ENCODE measurements at regions not wholly inside any gene's neighbourhood (a gene's known extent, or its start where the extent isn't known, plus 50 kb on each side); places are given as distances from the start of the nearest gene placed in this dataset.

DNA sequence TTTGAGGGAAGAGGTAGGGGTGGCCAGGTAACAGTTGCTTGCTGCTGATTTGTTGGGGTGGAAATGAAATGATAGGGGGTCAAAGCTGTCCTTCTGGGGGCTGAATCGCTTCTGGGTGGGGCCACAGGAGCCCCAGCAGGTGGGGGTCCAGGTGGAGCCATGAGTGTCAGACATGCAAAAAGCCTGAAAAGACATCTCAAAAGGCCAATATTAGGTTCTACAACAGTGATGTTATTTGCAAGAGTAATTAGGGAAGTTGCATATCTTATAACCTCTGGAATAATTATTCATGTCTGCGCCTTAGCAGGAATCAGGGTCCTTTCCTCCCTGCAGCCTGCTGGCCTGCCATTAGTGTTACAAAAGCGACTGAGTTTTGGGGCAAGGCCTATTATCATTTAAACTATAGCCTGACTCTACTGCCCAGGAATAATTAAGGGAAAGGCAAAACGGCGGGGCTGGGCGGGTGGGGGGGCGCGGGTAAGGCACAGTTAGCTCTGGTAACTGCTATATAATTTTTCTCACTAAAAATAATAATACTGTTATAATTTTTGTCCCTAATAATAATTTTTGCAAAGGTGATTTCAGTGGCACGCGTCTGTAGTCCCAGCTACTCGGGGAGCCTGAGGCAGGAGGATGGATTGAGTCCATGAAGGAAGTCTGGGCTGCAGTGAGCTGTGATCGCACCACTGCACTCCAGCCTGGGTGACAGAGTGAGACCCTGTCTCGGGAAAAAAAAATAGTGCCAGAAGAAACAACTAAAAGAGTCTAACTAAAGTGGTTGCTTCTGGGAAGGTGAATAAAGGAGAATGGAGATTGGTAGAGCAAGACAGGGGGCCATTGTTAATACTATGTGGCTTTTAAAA, 145.7 kb downstream of the MAGEB17 start:
- TF ChIP-seq, protein P1, sequence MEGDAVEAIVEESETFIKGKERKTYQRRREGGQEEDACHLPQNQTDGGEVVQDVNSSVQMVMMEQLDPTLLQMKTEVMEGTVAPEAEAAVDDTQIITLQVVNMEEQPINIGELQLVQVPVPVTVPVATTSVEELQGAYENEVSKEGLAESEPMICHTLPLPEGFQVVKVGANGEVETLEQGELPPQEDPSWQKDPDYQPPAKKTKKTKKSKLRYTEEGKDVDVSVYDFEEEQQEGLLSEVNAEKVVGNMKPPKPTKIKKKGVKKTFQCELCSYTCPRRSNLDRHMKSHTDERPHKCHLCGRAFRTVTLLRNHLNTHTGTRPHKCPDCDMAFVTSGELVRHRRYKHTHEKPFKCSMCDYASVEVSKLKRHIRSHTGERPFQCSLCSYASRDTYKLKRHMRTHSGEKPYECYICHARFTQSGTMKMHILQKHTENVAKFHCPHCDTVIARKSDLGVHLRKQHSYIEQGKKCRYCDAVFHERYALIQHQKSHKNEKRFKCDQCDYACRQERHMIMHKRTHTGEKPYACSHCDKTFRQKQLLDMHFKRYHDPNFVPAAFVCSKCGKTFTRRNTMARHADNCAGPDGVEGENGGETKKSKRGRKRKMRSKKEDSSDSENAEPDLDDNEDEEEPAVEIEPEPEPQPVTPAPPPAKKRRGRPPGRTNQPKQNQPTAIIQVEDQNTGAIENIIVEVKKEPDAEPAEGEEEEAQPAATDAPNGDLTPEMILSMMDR (IDR thresholded peaks at IDR 0.05; ENCODE audit: low read depth, low read length): no peak
- no peak for DNase-seq (ENCODE audit: extremely low read depth, low read depth)

DNA sequence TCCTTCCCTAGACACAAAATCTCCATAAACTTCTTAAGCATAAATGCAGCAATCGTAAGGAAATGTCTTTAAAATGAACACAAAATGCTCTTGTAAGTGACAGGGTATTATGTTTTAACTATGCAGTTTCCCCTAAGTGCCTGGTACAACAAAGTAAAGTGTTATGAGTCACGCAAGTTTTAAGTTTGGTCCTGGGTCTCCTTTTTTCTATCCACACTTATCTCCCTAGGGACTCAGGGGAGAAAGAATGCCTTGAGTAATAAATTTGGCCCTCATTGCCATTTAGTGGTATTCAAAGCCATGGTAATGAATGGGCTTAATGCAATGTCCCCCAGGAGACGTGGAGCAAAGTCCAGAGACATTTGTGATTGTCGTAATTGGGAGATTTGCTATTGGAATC, 149.1 kb downstream of the MAGEB17 start:
- no peak for DNase-seq (ENCODE audit: extremely low read depth, low read depth)
- TF ChIP-seq, protein P1 (IDR thresholded peaks at IDR 0.05; ENCODE audit: low read depth, low read length): no peak

DNA sequence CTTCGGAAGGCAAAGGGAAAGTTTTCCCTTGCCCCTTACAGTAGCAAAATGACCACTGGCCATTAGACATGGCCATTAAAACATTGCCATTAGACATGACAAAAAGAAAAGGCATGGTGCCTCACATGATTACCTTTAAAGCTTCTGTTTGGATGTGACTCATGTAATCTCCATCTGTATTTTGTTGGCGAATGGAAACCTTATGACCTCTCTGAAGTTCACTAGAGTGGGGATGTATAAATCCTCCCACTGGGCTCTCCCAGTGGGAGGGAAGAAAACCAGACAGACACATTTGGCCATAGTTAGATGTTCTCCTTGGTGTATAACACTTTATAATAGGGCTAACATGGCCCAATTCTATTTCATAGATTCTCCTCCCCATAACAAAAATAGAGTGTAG, 152.6 kb downstream of the MAGEB17 start:
- DNase-seq (ENCODE audit: extremely low read depth, low read depth): no peak

DNA sequence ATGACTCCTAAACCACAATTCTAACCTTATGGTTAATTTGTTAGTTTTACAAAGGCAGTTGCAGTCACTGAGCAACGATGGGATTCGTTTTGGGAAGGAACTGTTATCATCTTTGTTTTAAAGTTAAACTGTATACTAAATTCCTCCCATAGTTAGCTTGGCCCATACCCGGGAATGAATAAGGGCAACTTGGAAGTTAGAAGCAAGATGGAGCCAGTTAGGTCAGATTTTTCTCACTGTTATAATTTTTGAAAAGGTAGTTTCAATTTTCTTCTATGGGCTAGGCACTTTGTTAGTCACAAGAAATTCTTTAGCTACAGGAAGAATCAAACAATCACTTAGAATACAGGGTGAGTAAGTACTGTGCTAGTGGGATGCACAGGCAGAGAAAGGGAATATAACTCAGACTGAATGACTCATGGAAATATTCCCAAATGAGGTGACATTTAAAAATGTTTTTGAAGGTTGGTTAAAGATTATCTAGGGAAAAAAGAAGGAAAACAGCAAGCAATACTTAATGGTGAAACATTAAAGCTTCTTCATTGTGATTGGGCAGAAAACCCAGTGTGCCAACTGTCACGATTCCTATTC, 153.6 kb downstream of the MAGEB17 start:
- TF ChIP-seq, protein P1 (IDR thresholded peaks at IDR 0.05; ENCODE audit: low read depth, low read length): no peak
- no peak for DNase-seq (ENCODE audit: extremely low read depth, low read depth)

More for the DNA sequence above, 152.6 kb downstream of the MAGEB17 start:
- TF ChIP-seq, protein P1 (IDR thresholded peaks at IDR 0.05; ENCODE audit: low read depth, low read length): no peak

DNA sequence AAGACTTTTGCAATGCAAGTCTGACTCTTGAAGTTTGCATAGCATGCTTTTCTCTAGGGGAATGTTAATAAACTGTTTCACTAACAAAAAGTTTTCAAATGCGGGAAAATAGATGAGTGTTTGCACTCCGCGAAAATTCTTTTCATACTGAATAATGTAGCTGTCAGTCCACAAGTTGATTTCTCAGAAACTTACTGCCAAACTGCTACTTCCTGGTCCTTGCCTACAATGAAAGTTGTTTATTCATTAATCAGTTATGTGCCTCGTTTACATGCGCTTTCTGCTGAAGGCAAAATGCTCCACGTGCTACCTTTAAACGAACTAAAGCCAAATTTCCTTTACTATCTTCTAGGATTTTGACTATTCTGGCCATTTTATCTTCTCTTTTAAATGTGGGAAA, 166.2 kb downstream of the MAGEB17 start:
- DNase-seq (ENCODE audit: extremely low read depth, low read depth): no peak

DNA sequence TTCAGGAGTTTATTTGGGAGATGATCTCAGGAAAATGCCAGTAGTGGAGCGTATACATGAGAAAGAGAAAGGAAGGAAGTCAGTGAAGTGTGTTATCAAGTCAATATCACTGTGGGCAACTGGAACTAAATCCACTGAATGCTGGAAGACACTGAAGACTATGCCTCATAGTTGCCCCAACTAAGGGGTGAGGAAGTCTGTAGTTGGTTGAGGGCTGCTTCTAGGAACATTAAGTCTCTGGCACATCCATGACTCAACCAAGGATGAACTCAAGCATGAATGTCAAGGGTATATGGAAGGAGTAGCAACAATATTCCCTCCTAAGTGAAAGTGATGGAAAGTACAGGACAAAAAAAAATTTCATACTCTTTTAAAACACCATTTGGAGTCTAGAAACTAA, 167.9 kb downstream of the MAGEB17 start:
- TF ChIP-seq, protein P1 (IDR thresholded peaks at IDR 0.05; ENCODE audit: low read depth, low read length): no peak
- no peak for DNase-seq (ENCODE audit: extremely low read depth, low read depth)

More for the DNA sequence above, 166.2 kb downstream of the MAGEB17 start:
- TF ChIP-seq, protein P1 (IDR thresholded peaks at IDR 0.05; ENCODE audit: low read depth, low read length): no peak

DNA sequence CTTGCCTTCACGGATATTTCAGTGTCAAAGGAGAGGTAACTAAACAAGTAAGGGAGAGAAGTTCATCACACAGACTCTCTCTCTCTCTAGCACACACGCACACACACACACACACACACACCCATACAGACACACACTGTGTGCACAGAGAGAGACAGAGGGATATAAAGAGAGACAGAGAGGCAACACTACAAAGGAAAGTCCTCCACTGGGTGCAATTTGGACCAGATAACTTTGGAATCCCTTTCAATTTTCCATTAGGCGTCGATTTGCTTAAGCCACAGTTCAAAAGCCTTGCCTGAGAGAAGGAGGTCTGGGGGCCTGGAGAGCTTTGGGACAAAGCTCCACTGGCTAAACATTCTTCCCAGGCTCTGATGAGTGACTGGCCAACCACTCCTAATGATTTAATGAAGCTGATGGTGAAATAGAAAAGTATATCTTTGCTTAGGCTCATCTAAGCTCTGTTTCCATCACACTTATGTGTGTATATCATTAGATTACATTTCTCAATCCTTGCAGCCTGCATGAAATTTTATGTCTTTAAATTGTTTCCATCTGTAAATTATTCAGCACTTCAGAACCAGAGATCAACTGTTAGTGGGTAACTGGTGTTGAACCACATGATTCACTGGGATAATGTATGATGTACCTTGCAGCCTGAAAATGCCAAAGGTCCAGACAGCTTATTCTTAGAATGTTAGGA, 180.8 kb downstream of the MAGEB17 start:
- TF ChIP-seq, protein P1 (IDR thresholded peaks at IDR 0.05; ENCODE audit: low read depth, low read length): no peak
- no peak for DNase-seq (ENCODE audit: extremely low read depth, low read depth)
